NB4 (cell line): ENCODE measurements at regions not wholly inside any gene's neighbourhood (a gene's known extent, or its start where the extent isn't known, plus 50 kb on each side); places are given as distances from the start of the nearest gene placed in this dataset.

ENCODE experiments used
- CTCF ChIP-seq: IDR thresholded peaks from one replicate; pipeline ENCODE4 v1.5.1; 2012; ENCODE audit warnings: low read depth, low read length
- POLR2A ChIP-seq: IDR thresholded peaks from 2 replicates; pipeline ENCODE4 v1.6.1; 2011; ENCODE audit warnings: mild to moderate bottlenecking; ENCODE audit not compliant: insufficient read length; ENCODE audit errors: extremely low read depth
- TF ChIP-seq, protein P1 (sequence below): IDR thresholded peaks from 2 replicates; pipeline ENCODE4 v1.6.1; 2011; ENCODE audit warnings: low read depth, low read length

DNA sequence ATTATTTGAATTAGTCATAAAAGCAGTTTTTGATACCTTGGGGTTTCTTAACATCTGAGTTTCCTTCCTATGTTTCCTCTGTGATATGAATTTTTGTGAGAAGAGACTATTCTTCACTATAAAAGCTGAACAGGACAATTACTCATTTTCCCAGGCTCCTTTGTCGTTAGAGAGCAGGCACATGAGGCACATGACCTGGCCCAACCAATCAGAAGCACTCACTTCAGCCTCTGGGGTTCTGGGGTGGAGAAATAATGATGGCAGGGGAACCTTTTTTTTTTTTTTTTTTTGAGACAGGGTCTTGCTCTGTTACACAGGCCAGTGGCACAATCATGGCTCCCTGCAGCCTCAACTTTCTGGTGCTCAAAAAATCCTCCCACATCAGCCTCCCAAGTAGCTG lies 145.5 kb upstream of the ASIC2 start:
- TF ChIP-seq, protein P1, sequence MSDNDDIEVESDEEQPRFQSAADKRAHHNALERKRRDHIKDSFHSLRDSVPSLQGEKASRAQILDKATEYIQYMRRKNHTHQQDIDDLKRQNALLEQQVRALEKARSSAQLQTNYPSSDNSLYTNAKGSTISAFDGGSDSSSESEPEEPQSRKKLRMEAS: no peak
- TF ChIP-seq CTCF: no peak
- TF ChIP-seq POLR2A: no peak
